HG03520 (cell line): ENCODE measurements at regions not wholly inside any gene's neighbourhood (a gene's known extent, or its start where the extent isn't known, plus 50 kb on each side); places are given as distances from the start of the nearest gene placed in this dataset.
"Not testable (repeated sequence)": the region's sequence is repeated elsewhere in the genome, so short reads cannot be mapped to it uniquely, and the experiment has no call there.

Experiments
- ATAC-seq: cut with Tn5 transposase; IDR thresholded peaks from one replicate; pipeline ENCODE4 v1.9.1; 2021; ENCODE audit warnings: mild to moderate bottlenecking, moderate library complexity; ENCODE audit not compliant: unreplicated experiment

- ATAC-seq: not testable (repeated sequence)
Measured at GRCh38 chr9:42568942-42569556, 385.6 kb downstream of the SPATA31A6 start.

- ATAC-seq: not testable (repeated sequence)
Measured at GRCh38 chr9:42577851-42578250, 394.4 kb downstream of the SPATA31A6 start.
